Omental fat pad (tissue), 3 donors: ENCODE measurements at regions not wholly inside any gene's neighbourhood (a gene's known extent, or its start where the extent isn't known, plus 50 kb on each side); places are given as distances from the start of the nearest gene placed in this dataset.

Experiments used
- ATAC-seq: fragments of 150-250 bp; one replicate; pipeline ENCODE4 v1.9.1; 2016; ENCODE audit warnings: mild to moderate bottlenecking, moderate library complexity; ENCODE audit not compliant: low FRiP score
- DNase-seq: peaks from one replicate; pipeline ENCODE4 v3.0.0-alpha.2; 2019; ENCODE audit warnings: low spot score
- CTCF ChIP-seq, 3 donors: fragments of 450-650 bp; IDR thresholded peaks; one replicate each; pipeline ENCODE4 v1.5.1; 2016 to 2017; ENCODE audit warnings: antibody characterized with exemption in 3 of 3, mild to moderate bottlenecking in 3 of 3, moderate library complexity in 2 of 3

- ATAC-seq (no peak), DNase-seq (no peak)
- no peak for TF ChIP-seq CTCF (IDR thresholded peaks at IDR 0.05)
Measured at GRCh38 chr4:74631338-74631737, 163.0 kb downstream of the BTC start.

GRCh38 chr4:74631988-74632387, 162.3 kb downstream of the BTC start:
- no peak for ATAC-seq
- no peak for TF ChIP-seq CTCF (IDR thresholded peaks at IDR 0.05)

GRCh38 chr4:74632634-74633033, 161.7 kb downstream of the BTC start:
- peak; percentile 89 for ATAC-seq
- no peak for TF ChIP-seq CTCF (IDR thresholded peaks at IDR 0.05)
- DNase-seq: no peak

More at GRCh38 chr4:74631988-74632387, 162.3 kb downstream of the BTC start:
- DNase-seq: no peak

- ATAC-seq (no peak), DNase-seq (no peak)
- TF ChIP-seq CTCF (IDR thresholded peaks at IDR 0.05): no peak
Measured at GRCh38 chr4:74635074-74635473, 159.2 kb downstream of the BTC start.

GRCh38 chr4:74635490-74636123, 158.7 kb downstream of the BTC start:
- ATAC-seq (no peak), DNase-seq (no peak)
- no peak for TF ChIP-seq CTCF (IDR thresholded peaks at IDR 0.05)

- no peak for ATAC-seq
- TF ChIP-seq CTCF (IDR thresholded peaks at IDR 0.05): no peak
- no peak for DNase-seq
Measured at GRCh38 chr4:74638001-74638400, 156.3 kb downstream of the BTC start.

GRCh38 chr4:74638689-74639088, 155.6 kb downstream of the BTC start:
- TF ChIP-seq CTCF (IDR thresholded peaks at IDR 0.05): no peak
- ATAC-seq (no peak), DNase-seq (no peak)
